NOMO-1 (cell line): ENCODE measurements at regions not wholly inside any gene's neighbourhood (a gene's known extent, or its start where the extent isn't known, plus 50 kb on each side); places are given as distances from the start of the nearest gene placed in this dataset.
"Not testable (repeated sequence)": the region's sequence is repeated elsewhere in the genome, so short reads cannot be mapped to it uniquely, and the experiment has no call there.

Experiments used
- DNase-seq, 2 experiments: peaks; one replicate each; lab custom pipeline; 2025; ENCODE audit not compliant: unreplicated experiment in 2 of 2; lab: John Stamatoyannopoulos, UW

GRCh38 chr6:919500-919899 lies 226.6 kb upstream of the EXOC2 start:
- no peak for DNase-seq

GRCh38 chr6:917939-918338 lies 225.0 kb upstream of the EXOC2 start:
- DNase-seq, result no peak

GRCh38 chr6:917296-917695 lies 224.4 kb upstream of the EXOC2 start:
- DNase-seq, result no peak

GRCh38 chr6:916131-916530 lies 223.2 kb upstream of the EXOC2 start:
- DNase-seq, result no peak

GRCh38 chr6:912871-913835 lies 220.2 kb upstream of the EXOC2 start:
- no peak for DNase-seq

GRCh38 chr6:907928-908327 lies 215.0 kb upstream of the EXOC2 start:
- no peak for DNase-seq

GRCh38 chr6:906920-907319 lies 214.0 kb upstream of the EXOC2 start:
- no peak for DNase-seq

- DNase-seq, result no peak
Measured at GRCh38 chr6:905556-905955, 212.6 kb upstream of the EXOC2 start.

GRCh38 chr6:904994-905393 lies 212.1 kb upstream of the EXOC2 start:
- no peak for DNase-seq

GRCh38 chr6:903761-904160 lies 210.8 kb upstream of the EXOC2 start:
- no peak for DNase-seq

GRCh38 chr6:901696-902460 lies 208.9 kb upstream of the EXOC2 start:
- no peak for DNase-seq

GRCh38 chr6:900716-901605 lies 208.0 kb upstream of the EXOC2 start:
- no peak for DNase-seq

GRCh38 chr6:897528-898207 lies 204.7 kb upstream of the EXOC2 start:
- peak in 1 of 2 experiments; percentile 47 for DNase-seq

- DNase-seq, result no peak
Measured at GRCh38 chr6:894274-894673, 201.3 kb upstream of the EXOC2 start.

- DNase-seq, result no peak
Measured at GRCh38 chr6:890995-891394, 198.1 kb upstream of the EXOC2 start.

GRCh38 chr6:890201-890600 lies 197.3 kb upstream of the EXOC2 start:
- no peak for DNase-seq

- no peak for DNase-seq
Measured at GRCh38 chr6:887583-888235, 194.8 kb upstream of the EXOC2 start.

- not testable (repeated sequence) for DNase-seq
Measured at GRCh38 chr6:886116-886515, 193.2 kb upstream of the EXOC2 start.

GRCh38 chr6:885051-885590 lies 192.2 kb upstream of the EXOC2 start:
- DNase-seq, result peak in 1 of 2 experiments; percentile 38
